KG1 (cell line): ENCODE measurements at regions not wholly inside any gene's neighbourhood (a gene's known extent, or its start where the extent isn't known, plus 50 kb on each side); places are given as distances from the start of the nearest gene placed in this dataset.

Source experiments
- DNase-seq: peaks from one replicate; lab custom pipeline; 2025; lab: John Stamatoyannopoulos, UW

- DNase-seq = no peak
Measured at GRCh38 chr17:71976011-71976649, 144.7 kb upstream of the SOX9 start.

GRCh38 chr17:71978435-71978834 is 142.4 kb upstream of the SOX9 start:
- DNase-seq = no peak

- no peak for DNase-seq
Measured at GRCh38 chr17:71980171-71980570, 140.6 kb upstream of the SOX9 start.

- DNase-seq = no peak
Measured at GRCh38 chr17:71983828-71984227, 137.0 kb upstream of the SOX9 start.

- no peak for DNase-seq
Measured at GRCh38 chr17:71985111-71986039, 135.4 kb upstream of the SOX9 start.

GRCh38 chr17:71986886-71987285 is 133.9 kb upstream of the SOX9 start:
- no peak for DNase-seq

GRCh38 chr17:71987634-71988033 is 133.2 kb upstream of the SOX9 start:
- DNase-seq = no peak

- DNase-seq = no peak
Measured at GRCh38 chr17:71989117-71989516, 131.7 kb upstream of the SOX9 start.

GRCh38 chr17:71993363-71993762 is 127.5 kb upstream of the SOX9 start:
- no peak for DNase-seq

- no peak for DNase-seq
Measured at GRCh38 chr17:71995590-71995989, 125.2 kb upstream of the SOX9 start.

- no peak for DNase-seq
Measured at GRCh38 chr17:72004011-72004427, 116.8 kb upstream of the SOX9 start.

GRCh38 chr17:72004611-72005331 is 116.0 kb upstream of the SOX9 start:
- DNase-seq = no peak

GRCh38 chr17:72005332-72006163 is 115.3 kb upstream of the SOX9 start:
- DNase-seq = no peak

GRCh38 chr17:72008236-72008876 is 112.5 kb upstream of the SOX9 start:
- no peak for DNase-seq

GRCh38 chr17:72011561-72011960 is 109.3 kb upstream of the SOX9 start:
- no peak for DNase-seq

GRCh38 chr17:72021417-72022041 is 99.3 kb upstream of the SOX9 start:
- DNase-seq = no peak

- DNase-seq = no peak
Measured at GRCh38 chr17:72022328-72023275, 98.2 kb upstream of the SOX9 start.

GRCh38 chr17:72024457-72024856 is 96.4 kb upstream of the SOX9 start:
- DNase-seq = no peak

- no peak for DNase-seq
Measured at GRCh38 chr17:72025113-72025512, 95.7 kb upstream of the SOX9 start.
